Fibroblast of villous mesenchyme (primary cell): ENCODE measurements at regions not wholly inside any gene's neighbourhood (a gene's known extent, or its start where the extent isn't known, plus 50 kb on each side); places are given as distances from the start of the nearest gene placed in this dataset.

Source experiments
- DNase-seq: peaks from one replicate; pipeline ENCODE4 v3.0.0-alpha.2; 2010; ENCODE audit warnings: low read depth
- H3K4me3 ChIP-seq: 2 replicates; pipeline ENCODE4 v1.5.1; 2011; ENCODE audit warnings: low read depth, mild to moderate bottlenecking, low read length
- TF ChIP-seq, protein P1 (sequence below): IDR thresholded peaks from 2 replicates; pipeline ENCODE4 v1.5.1; 2012; ENCODE audit warnings: low read depth, mild to moderate bottlenecking, low read length; ENCODE audit not compliant: insufficient read depth

DNA sequence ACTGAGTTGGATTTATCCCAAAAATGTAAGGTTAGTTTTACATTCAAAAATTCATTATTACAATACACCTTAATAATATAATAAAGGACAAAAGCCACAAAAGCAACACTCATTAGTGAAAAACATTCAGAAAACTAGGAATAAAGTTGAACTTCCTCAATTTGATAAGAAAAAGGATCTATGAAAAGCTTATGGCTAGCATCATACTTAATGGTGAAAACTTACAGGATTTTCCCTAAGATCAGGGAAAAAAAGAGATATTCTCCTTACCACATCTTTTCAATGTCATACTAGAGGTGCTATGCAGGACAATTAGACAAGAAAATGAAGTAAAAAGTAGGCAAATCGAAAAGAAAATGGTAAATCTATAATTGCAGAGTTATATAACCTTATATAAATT is 279.9 kb downstream of the CGGBP1 start:
- no peak for DNase-seq
- H3K4me3 ChIP-seq: no peak overlapping the region
- TF ChIP-seq, protein P1, sequence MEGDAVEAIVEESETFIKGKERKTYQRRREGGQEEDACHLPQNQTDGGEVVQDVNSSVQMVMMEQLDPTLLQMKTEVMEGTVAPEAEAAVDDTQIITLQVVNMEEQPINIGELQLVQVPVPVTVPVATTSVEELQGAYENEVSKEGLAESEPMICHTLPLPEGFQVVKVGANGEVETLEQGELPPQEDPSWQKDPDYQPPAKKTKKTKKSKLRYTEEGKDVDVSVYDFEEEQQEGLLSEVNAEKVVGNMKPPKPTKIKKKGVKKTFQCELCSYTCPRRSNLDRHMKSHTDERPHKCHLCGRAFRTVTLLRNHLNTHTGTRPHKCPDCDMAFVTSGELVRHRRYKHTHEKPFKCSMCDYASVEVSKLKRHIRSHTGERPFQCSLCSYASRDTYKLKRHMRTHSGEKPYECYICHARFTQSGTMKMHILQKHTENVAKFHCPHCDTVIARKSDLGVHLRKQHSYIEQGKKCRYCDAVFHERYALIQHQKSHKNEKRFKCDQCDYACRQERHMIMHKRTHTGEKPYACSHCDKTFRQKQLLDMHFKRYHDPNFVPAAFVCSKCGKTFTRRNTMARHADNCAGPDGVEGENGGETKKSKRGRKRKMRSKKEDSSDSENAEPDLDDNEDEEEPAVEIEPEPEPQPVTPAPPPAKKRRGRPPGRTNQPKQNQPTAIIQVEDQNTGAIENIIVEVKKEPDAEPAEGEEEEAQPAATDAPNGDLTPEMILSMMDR: no peak

DNA sequence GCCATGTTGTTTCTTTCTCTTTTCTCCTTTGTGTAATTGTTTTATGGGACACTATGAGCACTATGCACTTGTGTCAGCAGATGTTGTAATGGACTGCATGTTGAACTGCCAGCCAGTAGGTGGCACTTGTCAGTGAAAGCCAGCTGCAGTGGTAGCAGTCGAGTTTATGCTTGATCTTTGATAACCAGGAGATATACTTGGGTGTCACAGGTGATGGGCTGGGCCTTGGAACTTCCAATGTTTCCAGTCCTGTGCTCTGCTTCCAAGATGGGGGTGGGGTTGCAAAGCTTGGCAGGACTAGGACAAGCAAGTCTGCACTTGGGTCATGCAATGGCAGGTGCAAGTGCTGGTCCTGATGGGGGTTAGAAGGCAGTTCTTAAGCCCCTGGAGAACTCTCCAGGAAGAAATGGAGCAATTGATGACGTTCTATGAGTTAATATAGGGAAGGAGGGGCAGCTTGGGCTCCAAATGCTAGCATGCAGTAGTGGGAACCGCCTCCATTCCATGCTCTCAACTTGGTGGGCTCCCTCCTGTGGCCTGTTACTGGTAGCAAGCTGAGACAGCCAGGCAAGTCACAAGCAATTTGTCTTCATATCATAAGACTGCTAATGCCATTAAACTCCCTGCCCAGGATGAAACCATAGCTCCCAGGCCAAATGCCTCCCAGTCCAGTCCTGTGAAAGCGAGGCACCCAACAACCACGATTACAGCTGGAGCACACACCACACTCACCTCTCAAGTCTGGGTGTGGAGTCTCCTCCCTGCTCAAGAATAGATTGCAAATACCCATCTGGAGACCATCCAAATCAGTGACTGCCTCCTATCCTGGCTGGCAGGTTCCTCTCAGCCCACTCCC is 287.2 kb downstream of the CGGBP1 start:
- peak; percentile 8 for DNase-seq
- H3K4me3 ChIP-seq: no peak overlapping the region
- TF ChIP-seq, protein P1: peak; percentile 42

DNA sequence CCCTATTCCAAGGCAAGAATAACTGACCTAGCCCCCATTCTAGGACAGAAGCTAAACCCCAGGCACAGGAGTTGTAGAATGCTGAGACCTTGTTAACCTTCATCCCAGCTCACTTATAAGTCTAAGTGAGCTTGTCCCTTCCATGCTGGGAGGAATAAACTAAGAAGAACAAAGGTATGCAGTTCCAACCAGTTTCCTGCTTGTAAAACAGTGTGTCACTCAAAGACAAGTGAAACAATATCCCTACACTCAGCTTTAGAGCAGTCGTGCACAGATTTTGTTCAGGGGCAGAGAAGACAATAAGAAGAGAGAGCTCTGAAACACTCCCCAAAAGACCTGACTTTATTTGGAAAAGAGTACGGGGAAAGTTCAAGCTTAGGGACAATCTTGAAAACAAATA is 292.1 kb downstream of the CGGBP1 start:
- no peak for DNase-seq
- H3K4me3 ChIP-seq: no peak overlapping the region
- TF ChIP-seq, protein P1: no peak

DNA sequence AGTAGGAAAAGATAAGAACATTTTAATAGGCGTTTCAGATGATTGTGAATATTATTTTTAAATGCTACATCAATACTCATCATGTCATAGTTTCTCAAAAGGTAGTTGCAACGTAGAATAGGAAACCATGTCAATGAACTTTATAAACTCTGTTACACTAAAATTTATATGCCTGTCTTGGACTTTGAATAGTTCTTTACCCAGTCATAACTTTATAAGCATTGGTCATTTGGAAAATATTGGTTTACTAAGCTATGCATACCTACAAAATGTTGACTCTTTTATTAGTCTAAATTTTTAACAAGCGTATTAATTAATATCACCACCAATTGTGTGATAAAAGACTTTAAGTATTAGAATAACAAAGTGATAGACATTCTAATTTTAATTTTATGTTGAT is 293.5 kb downstream of the CGGBP1 start:
- no peak for DNase-seq
- H3K4me3 ChIP-seq: no peak overlapping the region
- TF ChIP-seq, protein P1: no peak

DNA sequence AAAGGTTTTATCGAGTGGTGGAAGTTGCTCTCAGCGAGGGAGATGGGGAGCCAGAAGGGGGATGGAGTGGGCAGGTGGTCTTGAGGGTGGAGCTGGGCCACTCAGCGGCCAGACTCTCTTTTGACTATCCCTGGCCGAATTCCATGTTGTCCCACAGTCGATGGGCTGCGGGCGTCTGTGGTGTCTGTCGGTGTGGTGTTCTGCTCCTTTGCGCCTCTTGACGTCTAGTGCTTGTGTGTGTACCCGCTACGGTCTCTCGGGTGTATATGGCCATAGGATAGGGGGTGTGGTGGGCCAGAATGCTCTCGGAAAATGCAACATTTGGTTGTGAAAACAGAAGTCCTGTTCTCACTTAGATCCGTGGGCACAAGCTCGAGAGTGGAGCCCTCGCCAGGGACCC is 297.0 kb downstream of the CGGBP1 start:
- H3K4me3 ChIP-seq: no peak overlapping the region
- DNase-seq: no peak
- TF ChIP-seq, protein P1: no peak

DNA sequence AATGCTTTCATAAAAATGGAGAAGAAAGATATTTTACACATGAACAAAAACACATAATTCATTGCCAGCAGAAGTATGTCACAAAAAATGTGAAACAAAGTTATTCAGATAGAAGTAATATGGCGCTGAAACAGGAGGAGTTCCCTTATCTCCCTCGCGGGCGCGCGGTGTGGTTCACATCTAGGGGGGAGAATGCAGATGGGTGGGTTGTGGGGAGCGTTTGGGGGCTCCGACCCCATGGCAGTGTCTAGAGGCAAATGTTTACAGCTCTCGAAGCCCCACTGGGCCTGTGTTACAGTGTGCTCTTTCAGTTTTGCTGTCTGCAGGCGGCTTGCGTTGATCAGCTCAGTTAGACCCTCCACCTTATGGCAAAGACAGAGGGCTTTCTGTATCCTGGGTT is 297.5 kb downstream of the CGGBP1 start:
- TF ChIP-seq, protein P1: no peak
- no peak for DNase-seq
- no peak overlapping the region for H3K4me3 ChIP-seq

DNA sequence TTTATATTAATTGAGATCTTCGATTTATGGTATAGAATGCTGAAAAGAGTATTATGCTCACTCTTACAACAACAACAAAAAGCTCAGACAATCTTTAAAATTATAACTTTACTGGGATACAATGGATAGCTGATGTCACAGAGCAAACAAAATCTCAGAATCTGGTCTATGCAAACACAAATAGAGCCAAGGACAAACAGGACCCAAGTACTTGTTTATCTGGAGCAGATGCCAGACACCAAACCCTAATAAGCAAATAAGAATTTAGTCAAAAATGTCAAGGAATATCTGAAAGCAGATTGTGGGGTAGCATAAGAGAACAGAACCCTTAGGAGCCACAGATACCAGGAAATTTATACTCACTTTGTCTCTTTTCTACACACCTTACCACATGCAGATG is 302.2 kb downstream of the CGGBP1 start:
- no peak for DNase-seq
- H3K4me3 ChIP-seq: no peak overlapping the region
- TF ChIP-seq, protein P1: no peak
